ENCODE measurements at regions not wholly inside any gene's neighbourhood (a gene's known extent, or its start where the extent isn't known, plus 50 kb on each side); places are given as distances from the start of the nearest gene placed in this dataset.

DNA sequence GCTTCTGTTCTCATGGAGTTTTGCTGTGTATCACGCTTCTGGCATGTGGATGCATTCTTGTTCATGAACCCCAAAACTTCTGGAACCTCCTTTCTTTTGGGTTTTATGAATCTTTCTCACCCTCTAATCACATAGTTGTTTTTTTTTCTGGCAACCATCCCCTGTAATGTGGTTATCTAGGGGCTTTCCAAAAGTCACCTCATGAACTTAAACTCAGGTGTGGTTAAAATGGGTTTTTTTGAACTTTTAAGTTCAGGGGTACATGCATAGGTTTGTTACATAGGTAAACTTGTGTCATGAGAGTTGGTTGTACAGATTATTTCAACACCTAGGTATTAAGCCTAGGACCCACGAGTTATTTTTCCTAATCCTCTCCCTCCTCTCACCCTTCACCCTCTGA is 1099.4 kb upstream of the SLIT2 start:
- ChIA-PET POLR2A (no interaction called here), CTCF (no interaction called here)
- H3K36me3 ChIP-seq (ENCODE audit: control insufficient read depth, insufficient read depth, low read length) = no peaks in the 10 kb centered on the region
- no peaks in the 10 kb centered on the region for H3K27me3 Mint-ChIP-seq (ENCODE audit: insufficient read depth, unreplicated experiment)
- DNase-seq = no peak
- no peaks in the 10 kb centered on the region for H3K4me1 ChIP-seq
- no peak overlapping the region for H3K27ac Mint-ChIP-seq (ENCODE audit: unreplicated experiment)
- no peaks in the 10 kb centered on the region for H3K27me3 ChIP-seq (replicated peaks; ENCODE audit: control insufficient read depth, insufficient read depth, low read length)
- TF ChIP-seq, protein P1, sequence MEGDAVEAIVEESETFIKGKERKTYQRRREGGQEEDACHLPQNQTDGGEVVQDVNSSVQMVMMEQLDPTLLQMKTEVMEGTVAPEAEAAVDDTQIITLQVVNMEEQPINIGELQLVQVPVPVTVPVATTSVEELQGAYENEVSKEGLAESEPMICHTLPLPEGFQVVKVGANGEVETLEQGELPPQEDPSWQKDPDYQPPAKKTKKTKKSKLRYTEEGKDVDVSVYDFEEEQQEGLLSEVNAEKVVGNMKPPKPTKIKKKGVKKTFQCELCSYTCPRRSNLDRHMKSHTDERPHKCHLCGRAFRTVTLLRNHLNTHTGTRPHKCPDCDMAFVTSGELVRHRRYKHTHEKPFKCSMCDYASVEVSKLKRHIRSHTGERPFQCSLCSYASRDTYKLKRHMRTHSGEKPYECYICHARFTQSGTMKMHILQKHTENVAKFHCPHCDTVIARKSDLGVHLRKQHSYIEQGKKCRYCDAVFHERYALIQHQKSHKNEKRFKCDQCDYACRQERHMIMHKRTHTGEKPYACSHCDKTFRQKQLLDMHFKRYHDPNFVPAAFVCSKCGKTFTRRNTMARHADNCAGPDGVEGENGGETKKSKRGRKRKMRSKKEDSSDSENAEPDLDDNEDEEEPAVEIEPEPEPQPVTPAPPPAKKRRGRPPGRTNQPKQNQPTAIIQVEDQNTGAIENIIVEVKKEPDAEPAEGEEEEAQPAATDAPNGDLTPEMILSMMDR (IDR thresholded peaks at IDR 0.05; ENCODE audit: insufficient read depth in 1 of 2, low read depth in 1 of 2, low read length in 1 of 2, severe bottlenecking in 1 of 2, unreplicated experiment in 1 of 2) = no peak
- H3K4me3 Mint-ChIP-seq (ENCODE audit: unreplicated experiment) = no peak overlapping the region
- H3K36me3 Mint-ChIP-seq (ENCODE audit: insufficient read depth, unreplicated experiment) = no peaks in the 10 kb centered on the region
- peaks cover 9% of the 10 kb centered on the region for H3K9me3 ChIP-seq
- H3K4me3 ChIP-seq (ENCODE audit: low read depth, low read length) = no peak overlapping the region
- H3K4me1 Mint-ChIP-seq (ENCODE audit: low read depth, unreplicated experiment) = no peaks in the 10 kb centered on the region
- BruUV-seq (replicated peaks) = no TSS peak
- H3K9me3 Mint-ChIP-seq (ENCODE audit: unreplicated experiment) = peaks cover 30% of the 10 kb centered on the region
- intact Hi-C loops (cut with micrococcal nuclease; ENCODE audit: unreplicated experiment) = no loop called here

DNA sequence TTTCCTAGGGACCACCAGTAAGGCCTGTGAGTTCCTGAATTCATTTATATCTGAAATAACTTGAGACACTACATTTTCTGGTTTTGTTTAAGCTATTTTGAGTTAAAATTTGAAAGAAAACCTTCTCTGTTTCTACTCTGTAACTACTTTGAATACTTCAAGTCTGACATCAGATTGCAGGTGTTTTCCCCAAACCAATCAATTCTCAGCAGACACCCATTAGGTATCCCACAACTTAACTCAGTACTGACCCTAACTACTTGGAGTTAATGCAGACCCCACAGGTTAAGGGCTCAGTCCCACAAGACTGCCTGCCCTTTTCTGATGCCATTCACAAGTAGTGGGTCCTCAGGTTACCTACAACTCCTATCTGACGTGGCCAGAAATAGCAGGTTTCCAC is 1100.0 kb upstream of the SLIT2 start:
- Histone ChIP-seq H3K27me3 (replicated peaks; ENCODE audit: control insufficient read depth, insufficient read depth, low read length) (no peaks in the 10 kb centered on the region), H3K4me1 (no peaks in the 10 kb centered on the region), H3K4me3 (ENCODE audit: low read depth, low read length) (no peak overlapping the region), H3K36me3 (ENCODE audit: control insufficient read depth, insufficient read depth, low read length) (no peaks in the 10 kb centered on the region), H3K9me3 (peaks cover 9% of the 10 kb centered on the region)
- CTCF ChIA-PET = no interaction called here
- Mint-ChIP-seq H3K4me3 (ENCODE audit: unreplicated experiment) (no peak overlapping the region), H3K27me3 (ENCODE audit: insufficient read depth, unreplicated experiment) (no peaks in the 10 kb centered on the region), H3K27ac (ENCODE audit: unreplicated experiment) (no peak overlapping the region), H3K4me1 (ENCODE audit: low read depth, unreplicated experiment) (no peaks in the 10 kb centered on the region), H3K9me3 (ENCODE audit: unreplicated experiment) (peaks cover 30% of the 10 kb centered on the region), H3K36me3 (ENCODE audit: insufficient read depth, unreplicated experiment) (no peaks in the 10 kb centered on the region)
- DNase-seq = no peak
- TF ChIP-seq, protein P1 (IDR thresholded peaks at IDR 0.05; ENCODE audit: insufficient read depth in 1 of 2, low read depth in 1 of 2, low read length in 1 of 2, severe bottlenecking in 1 of 2, unreplicated experiment in 1 of 2) = no peak
- POLR2A ChIA-PET = no interaction called here
- BruUV-seq (replicated peaks) = no TSS peak
- intact Hi-C loops (cut with micrococcal nuclease; ENCODE audit: unreplicated experiment) = no loop called here

DNA sequence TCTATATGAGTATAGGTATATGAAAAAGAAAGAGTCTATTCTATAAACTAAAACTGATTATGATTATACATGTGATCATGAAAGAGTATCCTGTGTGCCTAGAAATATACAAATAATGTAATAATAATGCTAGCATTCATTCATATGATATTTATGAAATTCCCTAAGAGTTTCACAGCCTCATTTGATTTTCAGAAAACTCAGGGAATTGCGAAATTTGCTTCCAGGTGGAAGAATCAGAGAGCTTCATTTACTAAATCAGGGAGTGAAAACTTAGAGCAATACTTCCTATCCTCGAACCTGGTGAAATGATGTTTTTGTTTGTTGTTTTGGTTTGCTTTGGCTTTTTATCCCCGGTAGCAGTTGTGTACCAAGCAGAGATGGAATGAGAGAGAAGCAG is 1105.7 kb upstream of the SLIT2 start:
- no TSS peak for BruUV-seq (replicated peaks)
- TF ChIP-seq, protein P1 (IDR thresholded peaks at IDR 0.05; ENCODE audit: insufficient read depth in 1 of 2, low read depth in 1 of 2, low read length in 1 of 2, severe bottlenecking in 1 of 2, unreplicated experiment in 1 of 2) = no peak
- Histone ChIP-seq H3K9me3 (no peaks in the 10 kb centered on the region), H3K4me3 (ENCODE audit: low read depth, low read length) (no peak overlapping the region), H3K27me3 (replicated peaks; ENCODE audit: control insufficient read depth, insufficient read depth, low read length) (no peaks in the 10 kb centered on the region), H3K36me3 (ENCODE audit: control insufficient read depth, insufficient read depth, low read length) (no peaks in the 10 kb centered on the region), H3K4me1 (no peaks in the 10 kb centered on the region)
- no peaks in the 10 kb centered on the region for H3K36me3 Mint-ChIP-seq (ENCODE audit: insufficient read depth, unreplicated experiment)
- intact Hi-C loops (cut with micrococcal nuclease; ENCODE audit: unreplicated experiment) = no loop called here
- DNase-seq = no peak
- H3K9me3 Mint-ChIP-seq (ENCODE audit: unreplicated experiment) = no peaks in the 10 kb centered on the region
- no peaks in the 10 kb centered on the region for H3K27me3 Mint-ChIP-seq (ENCODE audit: insufficient read depth, unreplicated experiment)
- no peaks in the 10 kb centered on the region for H3K4me1 Mint-ChIP-seq (ENCODE audit: low read depth, unreplicated experiment)
- no peak overlapping the region for H3K4me3 Mint-ChIP-seq (ENCODE audit: unreplicated experiment)
- CTCF ChIA-PET = no interaction called here
- H3K27ac Mint-ChIP-seq (ENCODE audit: unreplicated experiment) = no peak overlapping the region
- POLR2A ChIA-PET = no interaction called here

Measured in Caco-2 (cell line).